GM12878 (cell line): ENCODE measurements at regions not wholly inside any gene's neighbourhood (a gene's known extent, or its start where the extent isn't known, plus 50 kb on each side); places are given as distances from the start of the nearest gene placed in this dataset.

Experiments
- ATAC-seq: fragments of 200-7000 bp; cut with Tn5 transposase; 3 replicates; pipeline ENCODE4 v1.9.1; 2020; ENCODE audit warnings: mild to moderate bottlenecking, moderate library complexity
- BruUV-seq: library from RNA; stranded (reverse); fragments of 400-500 nt; replicated peaks from 2 replicates; lab custom pipeline; 2021; lab: Mats Ljungman, UMichigan
- CTCF ChIA-PET: fragments of 300-600 bp; sonication (Branson Sonifier 250); formaldehyde crosslinking; extraction: SDS; loops from one replicate; lab custom pipeline; 2021; ENCODE audit warnings: inconsistent platforms; lab: Yijun Ruan, JAX
- POLR2A ChIA-PET: fragments of 350-600 bp; formaldehyde crosslinking; extraction: SDS; loops from one replicate; lab custom pipeline; 2021; ENCODE audit warnings: inconsistent platforms; lab: Charles Lee
- RAD21 ChIA-PET: fragments of 300-600 bp; sonication (Branson Sonifier 250); formaldehyde crosslinking; loops from one replicate; lab custom pipeline; 2023; ENCODE audit warnings: antibody characterized with exemption; ENCODE audit not compliant: unreplicated experiment; lab: Charles Lee
- SMC1A ChIA-PET: fragments of 300-600 bp; sonication (Branson Sonifier 250); formaldehyde crosslinking; loops from one replicate; lab custom pipeline; 2023; ENCODE audit not compliant: unreplicated experiment, uncharacterized antibody; lab: Charles Lee
- DNase-seq: peaks from one replicate; pipeline ENCODE4 v3.0.0-alpha.2; 2011; ENCODE audit warnings: low read depth, low spot score
- FAIRE-seq: peaks from 3 replicates; lab custom pipeline; 2011; peaks lifted over from hg19 to GRCh38; lab: Jason Lieb, UNC
- H2AFZ ChIP-seq: 2 replicates; pipeline ENCODE4 v1.6.0; 2011; ENCODE audit warnings: low read depth, low read length, control low read depth; ENCODE audit not compliant: control insufficient read depth
- H3K27ac ChIP-seq: 2 replicates; pipeline ENCODE4 v1.5.1; 2011; ENCODE audit warnings: control low read depth; ENCODE audit not compliant: control insufficient read depth, insufficient read depth
- H3K27me3 ChIP-seq, 2 experiments: replicated peaks in 1 of 2; 2 replicates each; pipeline versions ENCODE4 v1.6.0 to v1.6.1; 2011; ENCODE audit warnings: low read length in 1 of 2; ENCODE audit not compliant: control insufficient read depth in 2 of 2, insufficient read depth in 2 of 2
- H3K36me3 ChIP-seq, 2 experiments: 2 replicates each; pipeline ENCODE4 v1.5.1; 2011; ENCODE audit warnings: low read length in 1 of 2; ENCODE audit not compliant: control insufficient read depth in 2 of 2, insufficient read depth in 2 of 2
- H3K4me1 ChIP-seq: 2 replicates; pipeline ENCODE4 v1.6.1; 2011; ENCODE audit warnings: mild to moderate bottlenecking, low read length, moderate library complexity, mixed read lengths; ENCODE audit not compliant: control insufficient read depth, insufficient read depth
- H3K4me2 ChIP-seq: 2 replicates; pipeline ENCODE4 v1.6.0; 2011; ENCODE audit warnings: control low read depth; ENCODE audit not compliant: control insufficient read depth, insufficient read depth
- H3K4me3 ChIP-seq: fragments of 200-600 bp; sonication (generic); 2 replicates; pipeline ENCODE4 v1.5.1; 2016
- H3K79me2 ChIP-seq: 2 replicates; pipeline ENCODE4 v1.6.0; 2011; ENCODE audit warnings: low read length; ENCODE audit not compliant: control insufficient read depth, insufficient read depth
- H3K9ac ChIP-seq: 2 replicates; pipeline ENCODE4 v1.8.0; 2011; ENCODE audit warnings: low read length, control low read depth, mixed read lengths; ENCODE audit not compliant: control insufficient read depth, insufficient read depth
- H3K9me3 ChIP-seq: replicated peaks from 3 replicates; pipeline ENCODE4 v1.5.1; 2011; ENCODE audit warnings: mild to moderate bottlenecking, low read length; ENCODE audit not compliant: control insufficient read depth, insufficient read depth
- H4K20me1 ChIP-seq: 2 replicates; pipeline ENCODE4 v1.6.0; 2011; ENCODE audit not compliant: control insufficient read depth, insufficient read depth
- EED ChIP-seq: sonication (generic); IDR thresholded peaks from 2 replicates; pipeline ENCODE4 v1.6.1; 2016; ENCODE audit warnings: antibody characterized with exemption, low read depth
- EP300 ChIP-seq, 2 experiments: fragments of 150-350 bp in 1 of 2; IDR thresholded peaks; 2 replicates each; pipeline ENCODE4 v1.6.1; 2011 to 2012; ENCODE audit warnings: low read depth in 2 of 2, low read length in 2 of 2, borderline replicate concordance in 1 of 2, improper control_type of control experiment in 1 of 2, inconsistent platforms in 1 of 2; ENCODE audit not compliant: control insufficient read depth in 1 of 2
- HCFC1 ChIP-seq: fragments of 150-350 bp; IDR thresholded peaks from 2 replicates; pipeline ENCODE4 v1.6.1; 2014; ENCODE audit warnings: low read length
- RAD21 ChIP-seq: IDR thresholded peaks from 2 replicates; pipeline ENCODE4 v1.6.1; 2011; ENCODE audit warnings: mild to moderate bottlenecking, low read depth, low read length, moderate library complexity; ENCODE audit not compliant: insufficient read depth
- RAD51 ChIP-seq: fragments of 450-650 bp; IDR thresholded peaks from 2 replicates; pipeline ENCODE4 v1.6.1; 2016; ENCODE audit warnings: moderate library complexity, mild to moderate bottlenecking, inconsistent platforms
- RUNX3 ChIP-seq: IDR thresholded peaks from 2 replicates; pipeline ENCODE4 v1.6.1; 2012; ENCODE audit warnings: low read length, inconsistent platforms
- TCF3 ChIP-seq: IDR thresholded peaks from 2 replicates; pipeline ENCODE4 v1.6.1; 2012; ENCODE audit warnings: low read depth, mild to moderate bottlenecking, low read length, borderline replicate concordance; ENCODE audit not compliant: insufficient read depth
- WGBS: methylation state at CpG from one replicate; pipeline ENCODE4 v1.1.6; 2016; ENCODE audit warnings: low lambda C conversion rate; ENCODE audit not compliant: insufficient replicate concordance, insufficient coverage; ENCODE audit errors: missing lambda C conversion rate; 5-methylcytosine and 5-hydroxymethylcytosine counted together
- in situ Hi-C: fragments of 300-500 bp; cut with MboI; formaldehyde crosslinking; loops from 9 replicates; pipeline ENCODE4 v1.14.3; 2018; ENCODE audit warnings: mixed read lengths
- intact Hi-C: fragments of 100-400 bp; cut with micrococcal nuclease; formaldehyde crosslinking; loops from one replicate; pipeline ENCODE4 v1.14.2; 2022; ENCODE audit not compliant: unreplicated experiment

- no peaks in the 10 kb centered on the region for H3K36me3 ChIP-seq
- peak overlapping the region; percentile 30; the same call in 1 of the 2 replicates for H3K4me2 ChIP-seq
- peaks cover 15% of the 10 kb centered on the region for H3K4me1 ChIP-seq
- H3K27ac ChIP-seq, result no peak overlapping the region
- intact Hi-C loops (no loop called here), in situ Hi-C loops (no loop called here)
- 11% methylated on average over 5 of the region's 5 CpGs for WGBS
- ChIA-PET CTCF (interaction anchor here (1.4 kb wide), 1 partner anchor 19 kb away, joined by 4 read pairs; no protein-coding TSS in a partner anchor), SMC1A (interaction anchor here (0.6 to 4.6 kb wide), 7 partner anchors 9 to 132 kb away, joined by 3 to 30 read pairs (median 4); no protein-coding TSS in a partner anchor), RAD21 (interaction anchor here (0.9 to 1.3 kb wide), 5 partner anchors 11 to 96 kb away, joined by 3 to 4 read pairs (median 4); no protein-coding TSS in a partner anchor), POLR2A (interaction anchor here (0.8 to 1.5 kb wide), 3 partner anchors 17 to 34 kb away, joined by 3 to 4 read pairs (median 3); no protein-coding TSS in a partner anchor)
- TF ChIP-seq EP300 (IDR thresholded peaks at IDR 0.05; ENCODE audit: borderline replicate concordance in 1 of 2, control insufficient read depth in 1 of 2, low read depth in 2 of 2, low read length in 2 of 2) (no peak), RAD51 (no peak), RUNX3 (peak; percentile 44), TCF3 (no peak), EED (peak; percentile 40; the same call in 1 of the 2 replicates), RAD21 (peak; percentile 30; the same call in 1 of the 2 replicates), HCFC1 (no peak)
- no peak overlapping the region for H3K9ac ChIP-seq
- peak overlapping the region; percentile 35 for H2AFZ ChIP-seq
- BruUV-seq, result no TSS peak
- H4K20me1 ChIP-seq, result no peaks in the 10 kb centered on the region
- H3K79me2 ChIP-seq, result no peaks in the 10 kb centered on the region
- FAIRE-seq, result no peak
- H3K4me3 ChIP-seq, result no peak overlapping the region
- ATAC-seq, result peak; percentile 49
- H3K27me3 ChIP-seq, result no peaks in the 10 kb centered on the region
- no peaks in the 10 kb centered on the region; the same call in 2 of the 3 replicates for H3K9me3 ChIP-seq
- DNase-seq, result no peak
These were observed 188.9 kb upstream of the TAB2 start for GRCh38 chr6:149128489-149129145.
